Activated naive CD4-positive, alpha-beta T cell treated with Interleukin-2 at 50 U/mL for 16 hours (primary cell): ENCODE measurements at regions not wholly inside any gene's neighbourhood (a gene's known extent, or its start where the extent isn't known, plus 50 kb on each side); places are given as distances from the start of the nearest gene placed in this dataset.
A peak's percentile ranks its signal among the peaks of the same experiment; 100 is the strongest.

Source experiments
- DNase-seq: peaks from one replicate; pipeline ENCODE4 v3.0.0-alpha.2; 2020

DNA sequence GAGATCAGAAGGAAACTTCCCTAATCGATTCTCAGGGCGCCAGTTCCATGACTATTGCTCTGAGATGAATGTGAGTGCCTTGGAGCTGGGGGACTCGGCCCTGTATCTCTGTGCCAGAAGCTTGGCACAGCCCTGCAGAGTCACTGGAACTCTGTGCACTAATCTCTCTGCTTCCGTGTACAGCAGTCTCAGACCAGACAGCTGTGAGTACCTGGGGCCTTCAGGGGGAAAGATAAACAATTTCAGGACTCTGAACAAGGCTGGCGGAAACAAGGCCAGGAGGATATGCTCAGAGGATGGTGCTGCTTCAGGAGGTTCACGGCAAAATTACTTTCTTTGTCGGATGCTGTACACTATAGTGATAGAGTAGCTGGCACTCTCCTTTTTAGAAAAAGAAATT lies 131.7 kb upstream of the PRSS58 start:
- no peak for DNase-seq

DNA sequence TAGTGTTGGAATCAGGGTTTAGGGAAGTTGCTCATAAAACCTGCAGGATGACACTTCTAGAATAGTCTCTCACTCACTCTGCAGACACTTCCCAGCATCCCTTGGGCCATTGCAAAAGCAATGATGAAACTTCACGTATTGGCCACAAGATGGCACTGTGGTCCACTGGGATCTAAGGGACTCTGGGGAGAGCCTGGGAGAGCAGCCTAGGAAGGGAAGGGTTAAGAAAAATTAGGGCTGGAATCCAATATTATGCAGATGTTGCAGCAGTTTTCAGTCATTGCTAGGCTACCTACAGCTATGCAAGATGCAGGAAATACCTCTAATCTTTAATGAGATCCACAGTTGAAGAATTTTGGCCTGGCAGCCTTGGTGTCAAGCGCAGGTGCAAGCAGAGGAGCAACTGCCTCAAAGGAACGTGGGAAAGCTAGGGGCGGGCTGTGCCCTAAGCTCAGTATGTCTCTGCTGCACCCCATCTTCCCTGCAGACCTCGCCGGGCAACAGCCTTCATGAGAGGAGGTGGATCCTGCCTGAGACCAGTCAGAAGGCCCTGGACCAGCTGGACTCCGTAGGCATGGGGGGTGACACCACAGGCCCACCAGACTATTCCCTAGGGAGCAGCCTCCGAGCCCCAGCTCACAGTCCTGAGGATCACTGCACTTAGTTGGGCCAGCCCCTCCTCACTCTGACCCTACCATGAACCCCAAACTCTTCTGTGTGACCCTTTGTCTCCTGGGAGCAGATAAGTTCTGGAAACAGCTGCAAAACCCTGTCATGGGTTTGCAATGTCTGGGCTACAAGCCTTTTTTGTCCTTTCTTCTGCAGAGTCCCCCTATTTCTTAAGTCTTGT lies 127.9 kb upstream of the PRSS58 start:
- peak; percentile 28 for DNase-seq

DNA sequence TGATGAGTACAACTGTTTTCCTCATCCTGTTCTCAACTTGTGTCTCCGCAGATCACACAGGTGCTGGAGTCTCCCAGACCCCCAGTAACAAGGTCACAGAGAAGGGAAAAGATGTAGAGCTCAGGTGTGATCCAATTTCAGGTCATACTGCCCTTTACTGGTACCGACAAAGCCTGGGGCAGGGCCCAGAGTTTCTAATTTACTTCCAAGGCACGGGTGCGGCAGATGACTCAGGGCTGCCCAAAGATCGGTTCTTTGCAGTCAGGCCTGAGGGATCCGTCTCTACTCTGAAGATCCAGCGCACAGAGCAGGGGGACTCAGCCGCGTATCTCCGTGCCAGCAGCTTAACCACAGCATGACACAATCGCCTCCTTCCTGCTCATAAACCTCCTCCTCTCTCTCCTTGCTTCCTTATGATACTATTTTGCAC lies 126.7 kb upstream of the PRSS58 start:
- DNase-seq: peak; percentile 24

DNA sequence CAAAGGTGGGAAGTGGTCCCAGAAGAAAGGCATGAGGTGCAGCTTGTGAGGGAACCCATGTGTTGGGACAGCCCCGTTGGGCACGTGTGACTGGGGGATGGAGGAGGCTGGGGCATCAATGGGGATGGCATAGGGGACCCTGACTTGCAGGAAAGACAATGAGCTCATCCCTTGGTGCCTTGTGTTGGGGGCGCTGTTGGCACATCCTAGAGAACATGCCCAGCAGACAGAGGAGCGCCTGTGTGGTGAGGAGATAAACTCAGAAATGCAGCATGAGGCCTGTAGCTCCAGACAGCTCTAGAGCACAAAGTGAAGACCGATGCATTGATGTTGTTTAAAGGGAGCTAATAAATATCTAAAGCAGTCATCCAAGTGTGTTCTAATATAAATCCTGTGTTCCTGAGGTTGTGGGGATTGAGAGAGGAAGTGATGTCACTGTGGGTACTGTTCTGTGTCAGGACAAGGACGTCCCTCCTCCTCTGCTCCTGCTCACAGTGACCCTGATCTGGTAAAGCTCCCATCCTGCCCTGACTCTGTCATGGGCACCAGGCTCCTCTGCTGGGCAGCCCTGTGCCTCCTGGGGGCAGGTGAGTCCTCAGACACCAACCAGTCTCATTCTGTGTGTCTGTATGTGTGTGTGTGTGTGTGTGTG lies 126.1 kb upstream of the PRSS58 start:
- no peak for DNase-seq

DNA sequence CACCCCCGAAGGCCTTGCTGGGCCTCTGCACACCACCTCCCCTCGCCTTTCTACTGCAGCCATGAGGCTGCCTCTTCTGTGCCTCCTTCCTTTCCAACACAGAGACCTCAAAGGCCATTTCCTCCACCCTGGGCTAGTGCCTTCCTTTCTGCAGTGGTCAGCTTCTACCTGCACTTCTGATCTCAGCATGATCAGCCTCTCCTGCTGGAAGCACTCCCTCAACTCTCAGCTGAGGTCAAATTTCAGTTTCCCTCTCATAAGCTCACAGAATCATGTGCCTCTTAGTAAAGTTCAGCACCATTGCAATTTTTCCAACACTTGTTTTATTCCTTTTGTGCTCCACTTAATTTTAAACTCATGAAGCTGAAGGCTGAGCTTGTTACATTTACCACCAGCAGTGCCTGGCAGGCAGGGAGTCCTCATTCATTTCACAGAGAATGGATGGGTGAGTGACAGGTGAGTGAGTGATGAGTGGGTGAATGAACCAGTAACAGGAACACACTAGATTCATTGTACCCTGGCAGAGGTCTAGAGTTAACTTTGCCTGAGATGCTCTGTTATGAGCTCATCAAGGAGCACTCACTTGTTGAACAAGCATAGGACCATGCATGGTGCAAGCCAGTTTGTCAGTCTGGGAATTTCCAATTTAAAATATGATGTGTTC lies 124.0 kb upstream of the PRSS58 start:
- DNase-seq: no peak

DNA sequence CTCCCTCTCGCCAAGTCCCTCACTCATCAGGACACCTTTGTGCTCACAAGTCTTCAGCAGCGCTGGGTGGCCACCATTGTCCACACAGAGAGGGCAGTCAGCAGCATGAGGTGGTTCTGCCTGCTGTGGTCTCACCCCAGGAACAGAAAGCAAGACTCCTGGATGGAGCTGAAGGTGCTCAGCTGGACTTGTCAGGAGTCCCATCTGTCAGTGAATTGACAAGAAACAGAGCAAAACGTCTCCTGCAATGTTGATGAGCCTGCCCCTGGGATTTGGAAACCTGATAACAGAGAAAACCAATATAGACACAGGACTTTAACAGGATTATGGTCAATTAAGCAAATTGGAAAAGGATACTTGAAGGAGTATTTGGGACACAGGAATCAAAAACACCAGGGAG lies 122.2 kb upstream of the PRSS58 start:
- no peak for DNase-seq

DNA sequence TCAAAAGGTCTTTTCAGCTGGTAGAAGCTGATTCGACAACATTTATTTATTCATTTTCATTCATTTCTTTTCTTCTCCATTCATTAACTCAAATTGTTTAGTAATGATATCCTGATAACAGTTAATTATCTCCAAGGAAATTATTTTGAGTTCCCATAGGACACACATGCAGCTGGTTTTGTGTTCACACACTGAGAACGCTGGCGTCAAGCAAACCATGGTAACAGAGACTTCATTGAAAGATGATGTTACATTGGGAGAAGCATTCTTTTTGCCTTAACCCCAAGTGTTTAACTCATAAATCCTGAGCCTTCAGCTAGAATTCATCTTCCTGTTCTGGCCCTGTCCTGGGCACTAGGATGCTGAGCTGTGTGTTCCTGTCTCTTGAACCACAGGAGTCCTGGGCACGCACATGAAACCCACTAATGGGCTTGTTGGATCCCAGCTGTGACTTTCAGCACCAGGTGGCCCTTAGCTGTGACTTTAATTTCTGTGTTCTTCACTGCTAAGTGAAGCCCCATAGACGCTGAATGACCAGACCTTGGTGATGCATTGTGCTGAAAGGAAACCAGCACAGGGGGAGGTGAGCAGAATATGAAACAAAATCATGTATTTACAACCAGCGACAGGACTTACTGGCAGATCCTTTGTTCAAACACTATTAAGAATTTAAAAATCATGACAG lies 121.5 kb upstream of the PRSS58 start:
- DNase-seq: no peak

DNA sequence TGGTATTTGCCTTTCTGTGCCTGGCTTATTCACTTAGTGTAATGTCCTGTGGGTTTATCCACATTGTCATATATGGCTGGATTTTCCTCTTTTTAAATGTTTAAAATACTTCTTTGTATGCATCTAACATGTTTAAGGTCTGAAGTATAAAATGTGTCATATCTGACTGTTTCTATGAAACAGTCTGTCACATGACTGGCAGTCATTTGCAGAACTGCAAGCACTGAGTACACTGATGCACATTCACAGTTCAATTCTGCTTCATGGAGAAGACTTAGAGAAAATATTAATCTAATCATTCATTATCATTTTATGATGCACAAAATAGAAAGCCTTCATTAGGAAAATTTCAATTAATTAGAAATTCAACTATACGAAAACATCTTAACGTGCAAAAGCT lies 119.7 kb upstream of the PRSS58 start:
- DNase-seq: no peak

DNA sequence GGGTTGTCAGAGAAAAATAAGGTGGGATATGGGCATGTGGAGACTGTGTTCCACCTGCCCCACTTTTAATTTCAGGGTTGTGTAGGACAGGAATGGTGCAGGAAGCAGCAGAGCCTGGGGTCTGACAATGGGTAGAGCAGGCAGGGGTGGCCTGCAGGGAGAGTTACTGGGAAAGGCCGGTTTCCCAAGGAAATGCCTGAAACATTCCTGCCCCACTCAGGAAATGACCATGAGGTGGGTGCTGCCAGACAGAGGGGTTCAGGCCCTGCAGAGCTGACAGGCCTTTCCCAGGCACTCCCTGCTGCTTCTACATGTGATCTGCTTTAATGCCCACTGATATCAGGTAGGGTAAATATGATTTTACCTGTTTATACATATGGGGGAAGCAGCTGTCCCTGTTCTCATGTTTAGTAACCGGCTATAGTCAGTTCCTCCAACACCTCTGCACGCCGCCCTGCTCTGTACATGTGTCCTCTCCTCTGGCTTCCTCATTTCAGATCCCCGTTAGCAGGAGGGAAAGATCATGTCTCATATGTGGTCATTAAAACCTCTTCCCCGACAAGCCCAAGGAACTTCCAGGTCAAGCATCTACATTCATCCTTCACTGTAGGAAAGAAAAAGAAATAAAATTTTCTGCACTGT lies 118.6 kb upstream of the PRSS58 start:
- DNase-seq: no peak

DNA sequence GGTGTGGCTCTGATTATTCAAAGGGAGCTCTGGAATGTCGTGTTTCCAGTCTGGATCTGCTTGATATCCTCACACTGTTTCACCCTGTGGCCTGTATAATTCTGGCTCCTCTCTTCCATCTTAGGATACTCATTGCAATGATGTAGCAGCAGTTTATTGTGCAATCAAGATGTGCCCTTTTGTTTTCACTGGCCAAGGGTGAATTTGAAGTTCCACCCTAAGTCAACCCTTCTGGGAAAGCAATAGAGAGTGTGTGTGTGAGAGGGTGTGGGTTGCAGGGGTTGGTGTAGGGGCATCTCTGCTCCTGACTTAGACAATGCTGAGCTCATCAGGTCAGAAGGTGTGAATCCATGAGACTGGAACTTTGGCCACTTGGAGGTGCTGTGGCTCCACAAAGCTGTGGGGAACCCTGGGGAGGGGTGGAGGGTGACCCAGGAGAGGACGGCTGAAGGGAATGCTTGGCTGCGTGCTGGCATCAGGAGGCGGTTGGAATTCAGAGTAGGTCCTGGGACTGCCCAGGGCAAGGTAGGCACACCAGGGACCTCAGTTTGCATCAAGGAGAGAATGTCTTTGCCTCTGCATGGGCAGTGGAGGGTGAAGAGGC lies 118.0 kb upstream of the PRSS58 start:
- DNase-seq: no peak

DNA sequence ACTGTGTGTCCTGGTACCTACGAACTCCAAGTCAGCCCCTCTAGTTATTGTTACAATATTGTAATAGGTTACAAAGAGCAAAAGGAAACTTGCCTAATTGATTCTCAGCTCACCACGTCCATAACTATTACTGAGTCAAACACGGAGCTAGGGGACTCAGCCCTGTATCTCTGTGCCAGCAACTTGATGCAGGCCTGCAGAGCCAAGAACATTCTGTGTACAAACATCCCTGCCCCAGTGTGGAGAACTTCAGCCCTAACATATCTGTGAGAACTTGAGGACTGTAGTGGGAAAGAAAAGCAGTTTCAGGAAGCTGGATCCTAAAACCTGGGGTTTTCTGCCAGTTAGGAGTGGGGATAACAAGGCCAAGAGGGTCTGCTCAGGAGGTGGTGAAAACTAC lies 114.9 kb upstream of the PRSS58 start:
- no peak for DNase-seq

DNA sequence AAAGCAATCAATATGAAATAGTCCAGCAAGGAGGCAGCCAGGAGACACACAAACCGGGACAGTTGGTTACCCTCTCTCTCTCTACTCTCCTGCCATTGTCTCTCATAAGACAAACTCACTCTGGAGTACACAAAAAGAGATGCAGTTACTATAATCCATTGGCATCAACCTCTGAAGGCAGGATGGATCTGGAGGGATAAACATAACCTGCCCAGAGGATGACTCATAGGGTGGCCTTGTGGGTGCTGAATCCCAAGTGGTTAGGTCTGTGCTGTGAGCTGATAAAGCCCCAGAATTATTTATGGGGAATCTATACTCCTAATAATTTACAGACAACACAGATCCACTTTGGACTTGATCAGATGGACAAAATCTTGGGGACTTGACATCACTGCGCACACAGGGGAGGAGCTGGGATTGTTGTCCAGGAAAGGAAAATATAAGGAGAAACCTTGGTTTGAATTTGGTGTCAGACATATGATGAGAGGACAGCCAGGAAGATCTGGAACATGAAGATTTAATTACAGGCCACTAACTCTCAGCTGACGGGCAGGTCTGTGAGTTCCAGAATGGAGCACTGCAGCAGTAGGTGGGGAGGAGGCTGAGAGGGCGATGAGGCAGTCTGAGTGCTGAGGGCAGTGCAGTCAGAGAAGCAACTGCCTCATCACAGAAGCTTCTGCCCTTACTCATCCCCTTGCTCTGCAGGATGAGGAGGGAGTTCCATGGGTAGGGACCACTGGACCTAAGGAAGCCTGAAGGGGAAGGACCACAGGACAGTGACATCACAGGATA lies 113.9 kb upstream of the PRSS58 start:
- no peak for DNase-seq

DNA sequence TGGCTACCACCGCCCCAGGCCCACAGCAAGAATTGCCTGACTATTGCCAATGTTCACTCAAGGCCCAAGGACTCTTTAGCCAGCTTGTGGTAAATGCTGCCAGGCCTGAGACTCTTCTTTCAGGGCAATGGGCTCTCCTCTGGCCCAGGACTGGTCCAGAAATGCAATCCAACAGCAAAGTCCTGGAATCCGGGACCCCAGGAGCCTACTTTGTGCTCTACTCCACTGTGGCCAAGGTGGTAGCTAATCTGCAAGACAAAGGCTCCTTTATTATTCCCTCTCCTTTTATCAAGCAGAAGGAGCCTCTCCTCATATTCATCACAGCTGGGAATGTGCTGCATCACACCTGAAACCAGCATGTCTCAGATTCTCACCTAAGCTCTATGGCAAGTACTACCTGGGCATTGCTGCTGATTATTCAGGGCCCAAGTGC lies 107.6 kb upstream of the PRSS58 start:
- no peak for DNase-seq

DNA sequence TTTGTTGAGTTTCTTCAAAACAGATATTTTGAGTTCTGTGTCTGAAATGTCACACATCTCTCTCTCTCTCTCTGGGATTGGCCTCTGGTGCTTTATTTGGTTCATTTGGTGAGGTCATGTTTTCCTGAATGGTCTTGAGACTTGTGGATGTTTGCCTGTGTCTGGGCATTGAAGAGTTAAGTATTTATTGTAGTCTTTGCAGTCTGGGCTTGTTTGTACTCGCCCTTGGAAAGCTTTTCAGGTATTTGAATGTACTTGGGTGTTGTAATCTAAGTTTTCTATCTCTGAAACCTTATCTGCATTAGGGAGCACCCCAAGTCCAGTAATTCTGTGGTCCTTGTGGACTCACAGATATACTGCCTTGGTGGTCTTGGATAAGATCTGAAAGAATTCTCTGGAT lies 106.7 kb upstream of the PRSS58 start:
- no peak for DNase-seq

DNA sequence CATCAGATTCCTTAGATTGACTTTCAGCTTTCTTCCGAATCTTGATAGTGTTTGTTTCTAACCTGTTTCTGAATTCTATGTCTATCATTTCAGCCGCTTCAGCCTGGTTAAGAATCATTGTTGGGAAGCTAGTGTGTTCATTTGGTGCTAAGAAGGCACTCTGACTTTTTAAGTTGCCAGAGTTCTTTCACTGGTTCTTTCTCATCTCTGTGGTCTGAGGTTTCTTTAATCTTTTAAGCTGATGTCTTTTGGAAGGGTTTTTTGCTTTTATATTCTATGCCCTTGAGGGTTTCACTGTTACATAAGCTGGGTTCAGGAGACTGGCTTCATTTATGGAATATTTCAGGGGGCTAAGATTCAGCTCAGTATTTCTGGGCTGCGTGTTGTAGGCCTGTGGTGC lies 104.5 kb upstream of the PRSS58 start:
- DNase-seq: no peak

DNA sequence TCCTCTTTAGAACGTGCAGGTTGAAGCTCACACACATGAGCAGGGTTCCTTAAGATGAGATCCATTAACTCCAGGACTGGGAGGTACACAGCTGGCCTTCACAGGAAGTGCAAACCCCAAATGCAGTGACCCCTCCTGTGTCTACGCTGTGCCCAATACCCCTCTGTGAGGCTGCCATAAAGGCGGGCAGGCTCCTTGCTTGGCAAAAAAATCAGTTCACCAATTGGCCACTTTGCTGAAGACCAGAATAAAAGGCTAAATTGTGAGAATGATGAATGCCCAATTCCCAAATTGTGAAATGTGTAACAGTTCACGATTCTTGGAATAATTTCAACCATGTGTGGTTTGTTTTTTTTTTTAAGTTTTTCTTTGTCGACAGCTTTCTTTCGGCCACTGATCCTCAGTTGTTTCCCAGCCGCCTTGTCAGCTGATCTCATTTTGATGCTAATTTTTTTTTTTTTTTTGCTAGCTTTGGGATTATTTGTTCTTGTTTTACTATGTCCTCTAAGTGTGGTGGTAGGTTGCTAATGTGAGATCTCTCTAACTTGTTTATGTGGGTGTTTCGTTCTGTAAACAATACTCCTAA lies 101.9 kb upstream of the PRSS58 start:
- no peak for DNase-seq

DNA sequence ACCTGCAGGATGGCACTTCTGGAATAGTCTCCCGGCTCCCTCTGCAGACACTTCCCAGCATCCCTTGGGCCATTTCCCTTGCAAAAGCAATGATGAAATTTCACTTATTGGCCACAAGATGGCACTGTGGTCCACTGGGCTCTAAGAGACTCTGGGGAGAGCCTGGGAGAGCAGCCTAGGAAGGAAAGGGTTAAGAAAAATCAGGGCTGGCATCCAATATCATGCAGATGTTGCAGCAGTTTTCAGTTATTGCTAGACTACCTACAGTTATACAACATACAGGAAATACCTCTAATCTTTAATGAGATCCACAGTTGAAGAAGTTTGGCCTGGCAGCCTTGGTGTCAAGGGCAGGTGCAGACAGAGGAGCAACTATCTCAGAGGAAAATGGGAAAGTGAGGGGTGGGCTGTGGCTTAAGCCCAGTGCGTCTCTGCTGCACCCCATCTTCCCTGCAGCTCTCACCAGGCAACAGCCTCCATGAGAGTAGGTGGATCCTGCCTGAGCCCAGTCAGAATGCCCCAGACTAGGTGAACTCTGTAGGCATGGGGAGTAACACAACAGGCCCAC lies 100.2 kb upstream of the PRSS58 start:
- peak; percentile 23 for DNase-seq

DNA sequence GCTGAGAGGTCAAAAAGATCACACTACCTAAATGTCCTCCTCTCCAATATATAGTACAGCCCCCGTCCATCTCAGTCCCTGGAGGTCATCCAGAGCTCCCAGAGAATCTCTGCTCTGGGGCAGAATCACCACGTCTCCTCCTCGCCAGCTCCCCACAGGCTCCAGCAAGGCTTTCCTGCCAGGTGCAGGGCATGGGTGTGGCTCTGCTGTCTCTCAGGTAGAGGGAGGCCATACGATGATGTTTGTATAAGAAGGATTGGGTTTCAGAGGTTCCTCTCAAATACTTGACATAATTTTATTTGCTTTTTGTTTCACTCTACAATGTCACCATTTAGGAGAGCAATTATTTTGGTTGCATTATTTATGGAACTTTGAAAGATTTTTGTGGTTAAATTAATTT lies 98.3 kb upstream of the PRSS58 start:
- DNase-seq: no peak

DNA sequence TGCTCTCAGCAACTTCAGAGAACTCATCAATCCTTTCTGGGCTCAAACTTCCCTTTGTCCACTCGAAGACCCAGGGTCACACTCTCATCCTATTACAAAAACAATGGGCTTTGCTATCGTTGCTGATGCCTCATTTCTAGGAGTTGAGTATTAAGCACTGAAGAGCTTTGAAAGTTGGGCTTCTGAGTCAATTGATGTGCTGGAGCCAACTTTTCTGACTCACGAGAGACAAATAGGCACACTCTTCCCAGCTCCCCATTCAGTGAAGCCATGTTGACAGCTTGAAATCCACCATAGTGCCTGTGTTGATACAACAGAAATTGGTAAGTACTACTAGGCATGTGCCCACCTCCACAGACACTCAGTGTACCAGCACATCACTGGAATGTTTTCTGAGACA lies 97.5 kb upstream of the PRSS58 start:
- DNase-seq: no peak

DNA sequence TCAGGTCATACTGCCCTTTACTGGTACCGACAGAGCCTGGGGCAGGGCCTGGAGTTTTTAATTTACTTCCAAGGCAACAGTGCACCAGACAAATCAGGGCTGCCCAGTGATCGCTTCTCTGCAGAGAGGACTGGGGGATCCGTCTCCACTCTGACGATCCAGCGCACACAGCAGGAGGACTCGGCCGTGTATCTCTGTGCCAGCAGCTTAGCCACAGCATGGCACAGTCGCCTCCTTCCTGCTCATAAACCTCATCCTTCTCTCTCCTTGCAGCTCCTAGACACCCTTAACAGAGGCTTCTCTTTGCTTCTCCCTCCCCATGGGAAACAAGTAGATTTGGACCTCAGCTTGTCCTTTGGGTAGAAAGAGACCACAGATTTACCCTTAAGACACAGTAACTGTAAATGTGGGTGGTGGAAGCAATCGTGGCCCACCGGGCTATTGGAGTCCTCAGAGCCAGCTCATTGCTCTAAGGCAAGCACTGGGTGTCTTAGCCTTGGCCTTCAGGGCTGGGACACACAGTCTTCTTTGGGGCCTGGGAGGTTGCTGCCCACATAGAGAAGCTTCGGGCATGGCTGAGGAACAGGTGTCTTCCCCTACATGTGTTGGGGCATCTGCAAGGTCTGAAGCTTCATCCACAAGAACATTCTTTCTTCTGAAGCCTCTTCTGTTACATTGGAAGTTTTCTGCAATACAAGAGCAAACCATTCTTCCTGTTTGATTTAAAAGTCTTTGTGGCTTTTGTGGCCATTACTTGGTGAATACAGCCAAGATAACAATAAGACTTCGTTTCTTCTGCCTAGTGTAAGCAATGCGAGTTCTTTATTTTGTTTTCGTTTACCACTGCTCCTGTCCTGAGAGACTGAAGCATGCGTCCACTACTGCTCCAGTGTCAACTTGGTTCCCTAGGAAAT lies 95.5 kb upstream of the PRSS58 start:
- no peak for DNase-seq
